K562 (cell line): ENCODE measurements at regions not wholly inside any gene's neighbourhood (a gene's known extent, or its start where the extent isn't known, plus 50 kb on each side); places are given as distances from the start of the nearest gene placed in this dataset.

Experiments used
- ATAC-seq: fragments of 200-7000 bp; cut with Tn5 transposase; 3 replicates; pipeline ENCODE4 v1.9.1; 2020; ENCODE audit warnings: moderate library complexity
- BruUV-seq: library from RNA; stranded (reverse); fragments of 400-500 nt; replicated peaks from 2 replicates; lab custom pipeline; 2021; lab: Mats Ljungman, UMichigan
- CTCF ChIA-PET: fragments of 300-600 bp; formaldehyde crosslinking; extraction: SDS; loops from one replicate; lab custom pipeline; 2021; ENCODE audit warnings: low intra/inter-chr PET ratio; lab: Yijun Ruan, JAX
- POLR2A ChIA-PET: fragments of 300-600, 350-650 bp; sonication (Branson Sonifier 250); formaldehyde crosslinking; extraction: SDS; loops from one replicate; lab custom pipeline; 2021; ENCODE audit warnings: antibody characterized with exemption, inconsistent platforms; lab: Yijun Ruan, JAX
- DNase-seq, 4 experiments: peaks; one replicate each; pipeline versions ENCODE4 v3.0.0 to v3.0.0-alpha.2; 2011 to 2018; ENCODE audit warnings: low spot score in 3 of 4, mixed read lengths in 3 of 4; ENCODE audit errors: extremely low read depth in 1 of 4
- FAIRE-seq: peaks from 2 replicates; lab custom pipeline; 2011; peaks lifted over from hg19 to GRCh38; lab: Jason Lieb, UNC
- H2AFZ ChIP-seq: 2 replicates; pipeline ENCODE4 v1.6.0; 2011; ENCODE audit warnings: low read depth, low read length, control low read depth, inconsistent platforms
- H3K27ac ChIP-seq: fragments of 200-600 bp; 3 replicates; pipeline ENCODE4 v1.8.0; 2011; ENCODE audit warnings: low read depth, mild to moderate bottlenecking, control low read depth, inconsistent platforms, low read length, moderate library complexity, mixed read lengths; ENCODE audit errors: extremely low read depth
- H3K27me3 ChIP-seq, 2 experiments: fragments of 300-600 bp in 1 of 2; 2 replicates in 1 of 2; 3 replicates in 1 of 2; pipeline versions ENCODE4 v1.6.0 to v1.8.0; 2011; ENCODE audit warnings: inconsistent platforms in 2 of 2, low read length in 2 of 2, mild to moderate bottlenecking in 1 of 2, mixed read lengths in 1 of 2, moderate library complexity in 1 of 2; ENCODE audit not compliant: control insufficient read depth in 2 of 2, insufficient read depth in 2 of 2
- H3K36me3 ChIP-seq: fragments of 300-600 bp; 3 replicates; pipeline ENCODE4 v1.8.0; 2011; ENCODE audit warnings: mild to moderate bottlenecking, low read length, inconsistent platforms; ENCODE audit not compliant: control insufficient read depth, insufficient read depth
- H3K4me1 ChIP-seq, 2 experiments: fragments of 200-600 bp in 1 of 2; replicated peaks in 1 of 2; 2 replicates in 1 of 2; 3 replicates in 1 of 2; pipeline versions ENCODE4 v1.5.1 to v1.8.0; 2011; ENCODE audit warnings: inconsistent platforms in 2 of 2, low read length in 2 of 2, mild to moderate bottlenecking in 1 of 2, mixed read lengths in 1 of 2, moderate library complexity in 1 of 2; ENCODE audit not compliant: control insufficient read depth in 2 of 2, insufficient read depth in 2 of 2
- H3K4me2 ChIP-seq: 2 replicates; pipeline ENCODE4 v1.6.1; 2011; ENCODE audit warnings: low read length, control low read depth, inconsistent platforms, mixed read lengths; ENCODE audit not compliant: insufficient read depth
- H3K4me3 ChIP-seq: fragments of 200-600 bp; sonication (generic), shearing (Covaris generic); 2 replicates; pipeline ENCODE4 v1.5.1; 2016; ENCODE audit warnings: control low read depth, inconsistent platforms
- H3K79me2 ChIP-seq: fragments of 200-600 bp; 3 replicates; pipeline ENCODE4 v1.8.0; 2011; ENCODE audit warnings: low read length, inconsistent platforms; ENCODE audit not compliant: control insufficient read depth, insufficient read depth
- H3K9ac ChIP-seq, 2 experiments: 2 replicates each; pipeline versions ENCODE4 v1.6.0 to v1.6.1; 2011; ENCODE audit warnings: low read depth in 2 of 2, low read length in 2 of 2, control low read depth in 1 of 2, inconsistent platforms in 1 of 2, mild to moderate bottlenecking in 1 of 2, mixed read lengths in 1 of 2; ENCODE audit not compliant: insufficient read depth in 1 of 2
- H3K9me1 ChIP-seq: one replicate; pipeline ENCODE4 v1.6.0; 2011; ENCODE audit warnings: inconsistent platforms, mild to moderate bottlenecking, low read length, moderate library complexity; ENCODE audit not compliant: control insufficient read depth, insufficient read depth
- H3K9me3 ChIP-seq: replicated peaks from 2 replicates; pipeline ENCODE4 v1.5.1; 2011; ENCODE audit warnings: low read depth, low read length, inconsistent platforms; ENCODE audit not compliant: control insufficient read depth, insufficient read depth
- H4K20me1 ChIP-seq: replicated peaks from 2 replicates; pipeline ENCODE4 v1.6.1; 2011; ENCODE audit warnings: low read length, inconsistent platforms, mixed read lengths; ENCODE audit not compliant: control insufficient read depth, insufficient read depth
- E2F1 ChIP-seq: sonication (generic); formaldehyde crosslinking; IDR thresholded peaks from 2 replicates; pipeline ENCODE4 v1.8.1; 2023; ENCODE audit warnings: mild to moderate bottlenecking, missing genetic modification reagents, moderate library complexity
- HMG20A ChIP-seq: fragments of 450-650 bp; formaldehyde crosslinking; conservative IDR thresholded peaks from 2 replicates; pipeline ENCODE4 v1.4.0; 2020; ENCODE audit warnings: mild to moderate bottlenecking, mixed read lengths
- MAFF ChIP-seq: IDR thresholded peaks from 2 replicates; pipeline ENCODE4 v1.6.1; 2012; ENCODE audit warnings: low read length, improper control_type of control experiment
- MAFG ChIP-seq: fragments of 450-650 bp; conservative IDR thresholded peaks from 2 replicates; pipeline ENCODE4 v1.6.1; 2016; ENCODE audit warnings: missing genetic modification characterization, missing compliant biosample characterization
- NCOA6 ChIP-seq: fragments of 450-650 bp; IDR thresholded peaks from 2 replicates; pipeline ENCODE4 v1.6.1; 2017; ENCODE audit warnings: mild to moderate bottlenecking
- NFIC ChIP-seq: fragments of 450-650 bp; IDR thresholded peaks from 2 replicates; pipeline ENCODE4 v1.6.1; 2017; ENCODE audit warnings: mild to moderate bottlenecking, inconsistent platforms
- PPARD ChIP-seq: fragments of 250-450 bp; sonication (Bioruptor Pico); IDR thresholded peaks from 2 replicates; pipeline ENCODE4 v1.8.0; 2022; ENCODE audit warnings: inconsistent platforms, mild to moderate bottlenecking, moderate library complexity
- PTTG1 ChIP-seq: fragments of 450-650 bp; IDR thresholded peaks from 2 replicates; pipeline ENCODE4 v1.6.1; 2016; ENCODE audit warnings: low read depth, mild to moderate bottlenecking, missing genetic modification characterization, missing compliant biosample characterization
- SAP30 ChIP-seq: fragments of 200-600 bp; sonication (generic); IDR thresholded peaks from 2 replicates; pipeline ENCODE4 v1.6.1; 2012; ENCODE audit warnings: borderline replicate concordance, low read depth, mild to moderate bottlenecking, moderate library complexity, low read length, control low read depth, inconsistent platforms; ENCODE audit not compliant: insufficient read depth, poor library complexity, severe bottlenecking
- SPI1 ChIP-seq: IDR thresholded peaks from 2 replicates; pipeline ENCODE4 v1.6.1; 2011; ENCODE audit warnings: low read depth, low read length, control low read depth, borderline replicate concordance
- ZC3H4 ChIP-seq: sonication (generic); formaldehyde crosslinking; IDR thresholded peaks from 2 replicates; pipeline ENCODE4 v1.9.0; 2021; ENCODE audit warnings: missing genetic modification reagents, borderline replicate concordance
- ZNF224 ChIP-seq: sonication (generic); formaldehyde crosslinking; IDR thresholded peaks from 2 replicates; pipeline ENCODE4 v1.8.0; 2022; ENCODE audit warnings: mild to moderate bottlenecking, missing genetic modification reagents
- WGBS: fragments of 100-300 bp; shearing (Covaris generic); methylation state at CpG from one replicate; pipeline ENCODE4 v1.1.6; 2016; ENCODE audit warnings: low coverage, mixed read lengths; ENCODE audit not compliant: insufficient coverage; ENCODE audit errors: missing lambda C conversion rate; 5-methylcytosine and 5-hydroxymethylcytosine counted together
- in situ Hi-C: fragments of 300-500 bp; cut with MboI; formaldehyde crosslinking; loops from 4 replicates; pipeline ENCODE4 v1.15.0; 2018; ENCODE audit warnings: inconsistent platforms, mixed read lengths
- intact Hi-C: fragments of 100-400 bp; cut with micrococcal nuclease; formaldehyde crosslinking; loops from 2 replicates; pipeline ENCODE4 v1.14.2; 2022

DNA sequence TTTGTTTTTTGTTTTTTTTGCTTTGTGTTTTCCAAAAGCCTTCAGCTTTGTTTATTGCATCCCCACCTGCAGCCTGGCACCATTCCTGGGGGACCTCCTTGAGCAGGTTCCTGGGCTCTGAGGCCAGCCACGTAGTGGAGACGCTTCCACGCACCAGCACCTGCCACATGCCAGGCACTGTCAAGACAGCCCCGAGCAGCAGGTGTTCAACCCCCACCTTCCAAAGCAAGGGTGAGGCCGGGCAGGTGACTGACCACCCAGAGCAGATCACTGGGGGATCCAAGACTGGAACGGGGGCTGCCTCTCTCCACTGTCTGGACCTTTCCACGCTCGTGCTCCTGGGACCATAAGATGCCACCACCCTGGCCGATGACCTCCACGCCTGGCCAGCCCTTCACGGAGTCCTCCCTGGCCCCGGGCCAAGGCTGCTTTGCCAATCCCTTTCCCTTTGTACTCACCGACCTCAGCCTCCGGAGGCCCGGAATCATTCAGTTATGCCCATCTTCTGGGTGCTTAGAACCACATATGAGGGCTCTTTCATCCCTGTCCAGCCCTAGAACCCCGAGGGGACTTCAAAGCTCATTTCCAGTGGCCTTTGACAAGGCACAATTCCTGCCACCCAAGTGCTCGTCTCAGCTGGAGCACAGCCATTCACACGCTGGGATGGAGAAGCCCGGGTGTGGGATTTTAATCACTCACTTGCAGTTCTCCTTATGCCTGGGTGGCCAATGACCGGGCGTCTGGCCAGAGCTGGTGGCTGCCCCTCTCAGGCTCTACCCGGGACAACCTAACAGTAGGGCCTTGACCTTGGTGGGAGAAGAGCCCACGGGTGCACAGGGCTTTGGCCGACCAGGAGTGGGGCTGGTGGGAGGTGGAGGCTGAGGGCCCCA, 330.8 kb downstream of the NPHP4 start:
- no peak overlapping the region for H3K9ac ChIP-seq
- H3K9me1 ChIP-seq = no peaks in the 10 kb centered on the region
- no peak overlapping the region for H3K27ac ChIP-seq
- H3K79me2 ChIP-seq = no peaks in the 10 kb centered on the region
- H2AFZ ChIP-seq = no peak overlapping the region
- no peaks in the 10 kb centered on the region; the same call in 1 of the 2 replicates for H4K20me1 ChIP-seq
- CTCF ChIA-PET = no interaction called here
- no peaks in the 10 kb centered on the region for H3K9me3 ChIP-seq
- no peaks in the 10 kb centered on the region for H3K4me1 ChIP-seq
- no peaks in the 10 kb centered on the region for H3K36me3 ChIP-seq
- DNase-seq (no peak), FAIRE-seq (no peak), ATAC-seq (no peak)
- H3K4me3 ChIP-seq = no peak overlapping the region
- in situ Hi-C loops = no loop called here
- POLR2A ChIA-PET = interaction anchor here (1.0 to 1.1 kb wide), 2 partner anchors 17 to 34 kb away, joined by 3 read pairs; no protein-coding TSS in a partner anchor
- BruUV-seq = no TSS peak
- TF ChIP-seq NFIC (peak; percentile 44), NCOA6 (no peak)
- no peak overlapping the region for H3K4me2 ChIP-seq
- WGBS = 1% methylated on average over 22 of the region's 24 CpGs
- intact Hi-C loops = no loop called here
- H3K27me3 ChIP-seq = peaks cover 0 to 6% of the 10 kb centered on the region in 2 experiments; a peak in 1 of 5 replicates

DNA sequence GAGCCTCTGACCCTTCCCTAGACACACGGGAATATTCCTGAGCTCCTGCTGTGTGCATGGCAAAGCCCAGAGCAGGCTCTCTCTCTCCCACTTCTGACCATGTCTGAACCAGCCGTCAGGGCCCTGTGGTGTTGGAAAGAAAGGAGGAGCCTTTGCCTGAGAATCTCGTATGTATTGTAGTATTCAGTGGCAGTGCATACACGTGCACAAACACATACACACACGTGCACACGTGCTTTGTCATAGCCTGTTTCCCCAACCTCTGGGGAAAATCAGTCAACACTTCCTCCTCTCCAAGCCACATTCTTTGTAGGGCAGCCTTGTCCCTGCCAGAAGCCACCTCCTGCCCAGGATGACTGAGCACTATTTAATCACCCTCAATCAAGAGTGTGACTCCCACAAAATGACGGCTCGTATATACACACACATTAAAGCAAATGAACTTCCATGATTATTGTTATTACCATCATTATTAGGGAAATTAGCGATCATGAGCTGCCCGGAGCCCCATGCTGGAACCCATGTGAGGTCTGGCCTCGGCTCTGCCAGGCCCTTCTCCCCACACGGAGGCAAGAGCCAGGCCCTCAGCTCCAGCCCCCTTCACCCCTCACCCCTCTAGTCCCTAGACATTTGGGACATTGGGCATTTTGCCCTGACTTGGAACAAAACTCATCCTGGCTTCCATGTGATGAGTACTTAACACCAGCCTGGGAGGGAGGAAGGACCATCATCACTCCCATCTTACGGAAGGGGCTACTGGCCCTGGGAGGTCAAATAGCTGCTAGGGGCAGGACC, 331.9 kb downstream of the NPHP4 start:
- H3K27me3 ChIP-seq = peaks cover 0 to 6% of the 10 kb centered on the region in 2 experiments; a peak in 1 of 5 replicates
- no peak for FAIRE-seq
- H3K9ac ChIP-seq = no peak overlapping the region
- ChIA-PET CTCF (no interaction called here), POLR2A (interaction anchor here (1.1 kb wide), 1 partner anchor 35 kb away, joined by 3 read pairs; no protein-coding TSS in a partner anchor)
- no peaks in the 10 kb centered on the region for H3K9me3 ChIP-seq
- DNase-seq = no peak
- H3K27ac ChIP-seq = no peak overlapping the region
- ATAC-seq = no peak; the same call in 1 of the 3 replicates
- no peaks in the 10 kb centered on the region for H3K4me1 ChIP-seq
- no peaks in the 10 kb centered on the region for H3K36me3 ChIP-seq
- WGBS = 0% methylated on average over 13 of the region's 13 CpGs
- H3K4me3 ChIP-seq = no peak overlapping the region
- no peaks in the 10 kb centered on the region for H3K9me1 ChIP-seq
- intact Hi-C loops (no loop called here), in situ Hi-C loops (no loop called here)
- BruUV-seq = no TSS peak
- H3K4me2 ChIP-seq = no peak overlapping the region
- no peaks in the 10 kb centered on the region for H3K79me2 ChIP-seq
- H4K20me1 ChIP-seq = no peaks in the 10 kb centered on the region; the same call in 1 of the 2 replicates
- H2AFZ ChIP-seq = no peak overlapping the region
- no peak for TF ChIP-seq ZC3H4 (CRISPR knock-in tag)
- peak; percentile 60 for TF ChIP-seq MAFG (tag)
- TF ChIP-seq E2F1 (CRISPR knock-in tag) = no peak
- no peak for TF ChIP-seq PTTG1 (tag)
- no peak for TF ChIP-seq HMG20A (CRISPR knock-in tag)
- no peak for TF ChIP-seq SPI1
- peak; percentile 19; the same call in 1 of the 2 replicates for TF ChIP-seq MAFF
- no peak for TF ChIP-seq PPARD (CRISPR knock-in tag)
- TF ChIP-seq SAP30 = no peak
- TF ChIP-seq ZNF224 (CRISPR knock-in tag) = no peak
